WERI-Rb-1 (cell line): ENCODE measurements at regions not wholly inside any gene's neighbourhood (a gene's known extent, or its start where the extent isn't known, plus 50 kb on each side); places are given as distances from the start of the nearest gene placed in this dataset.

Experiments
- DNase-seq: peaks from one replicate; pipeline ENCODE4 v3.0.0-alpha.2; 2020
- H3K27ac ChIP-seq: fragments of 250-450 bp; sonication (Bioruptor Pico); 2 replicates; pipeline ENCODE4 v1.5.1; 2020; ENCODE audit warnings: mild to moderate bottlenecking, moderate library complexity
- H3K27me3 ChIP-seq: fragments of 250-450 bp; sonication (Bioruptor Pico); 2 replicates; pipeline ENCODE4 v1.5.1; 2021; ENCODE audit warnings: mild to moderate bottlenecking, low read depth, moderate library complexity; ENCODE audit not compliant: insufficient read depth, severe bottlenecking
- H3K36me3 ChIP-seq: fragments of 250-450 bp; sonication (Bioruptor Pico); 2 replicates; pipeline ENCODE4 v1.5.1; 2020; ENCODE audit warnings: mild to moderate bottlenecking, moderate library complexity
- H3K4me3 ChIP-seq: 2 replicates; pipeline ENCODE4 v1.5.1; 2011; ENCODE audit warnings: low read depth, mild to moderate bottlenecking, control low read depth, low read length
- H3K9me3 ChIP-seq: fragments of 250-450 bp; sonication (Bioruptor Pico); 2 replicates; pipeline ENCODE4 v1.5.1; 2021; ENCODE audit warnings: mild to moderate bottlenecking, moderate library complexity; ENCODE audit not compliant: severe bottlenecking
- TF ChIP-seq, protein P1 (sequence below): IDR thresholded peaks from 2 replicates; pipeline ENCODE4 v1.5.1; 2011; ENCODE audit warnings: low read depth, mild to moderate bottlenecking, control low read depth, inconsistent platforms, low read length

DNA sequence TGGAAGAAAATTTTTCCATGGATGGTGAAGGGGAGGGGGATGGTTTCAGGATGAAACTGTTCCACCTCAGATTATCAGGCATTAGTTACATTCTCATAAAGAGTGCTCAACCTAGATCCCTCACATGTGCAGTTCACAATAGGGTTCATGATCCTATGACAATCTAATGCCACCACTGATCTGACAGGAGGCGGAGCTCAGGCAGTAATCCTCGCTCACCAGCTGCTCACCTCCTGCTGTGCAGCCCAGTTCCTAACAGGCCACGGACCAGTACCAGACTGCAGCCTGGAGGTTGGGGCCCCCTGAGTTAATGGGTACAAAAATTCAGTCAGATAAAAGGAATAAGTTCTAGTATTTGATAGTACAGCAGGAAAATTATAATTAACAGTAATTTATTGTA lies 337.2 kb downstream of the NPR3 start:
- H3K27ac ChIP-seq: no peak overlapping the region
- peak; percentile 57 for DNase-seq
- peaks cover 28% of the 10 kb centered on the region for H3K27me3 ChIP-seq
- H3K9me3 ChIP-seq: no peaks in the 10 kb centered on the region
- H3K36me3 ChIP-seq: no peaks in the 10 kb centered on the region
- TF ChIP-seq, protein P1, sequence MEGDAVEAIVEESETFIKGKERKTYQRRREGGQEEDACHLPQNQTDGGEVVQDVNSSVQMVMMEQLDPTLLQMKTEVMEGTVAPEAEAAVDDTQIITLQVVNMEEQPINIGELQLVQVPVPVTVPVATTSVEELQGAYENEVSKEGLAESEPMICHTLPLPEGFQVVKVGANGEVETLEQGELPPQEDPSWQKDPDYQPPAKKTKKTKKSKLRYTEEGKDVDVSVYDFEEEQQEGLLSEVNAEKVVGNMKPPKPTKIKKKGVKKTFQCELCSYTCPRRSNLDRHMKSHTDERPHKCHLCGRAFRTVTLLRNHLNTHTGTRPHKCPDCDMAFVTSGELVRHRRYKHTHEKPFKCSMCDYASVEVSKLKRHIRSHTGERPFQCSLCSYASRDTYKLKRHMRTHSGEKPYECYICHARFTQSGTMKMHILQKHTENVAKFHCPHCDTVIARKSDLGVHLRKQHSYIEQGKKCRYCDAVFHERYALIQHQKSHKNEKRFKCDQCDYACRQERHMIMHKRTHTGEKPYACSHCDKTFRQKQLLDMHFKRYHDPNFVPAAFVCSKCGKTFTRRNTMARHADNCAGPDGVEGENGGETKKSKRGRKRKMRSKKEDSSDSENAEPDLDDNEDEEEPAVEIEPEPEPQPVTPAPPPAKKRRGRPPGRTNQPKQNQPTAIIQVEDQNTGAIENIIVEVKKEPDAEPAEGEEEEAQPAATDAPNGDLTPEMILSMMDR: no peak
- no peak overlapping the region for H3K4me3 ChIP-seq

DNA sequence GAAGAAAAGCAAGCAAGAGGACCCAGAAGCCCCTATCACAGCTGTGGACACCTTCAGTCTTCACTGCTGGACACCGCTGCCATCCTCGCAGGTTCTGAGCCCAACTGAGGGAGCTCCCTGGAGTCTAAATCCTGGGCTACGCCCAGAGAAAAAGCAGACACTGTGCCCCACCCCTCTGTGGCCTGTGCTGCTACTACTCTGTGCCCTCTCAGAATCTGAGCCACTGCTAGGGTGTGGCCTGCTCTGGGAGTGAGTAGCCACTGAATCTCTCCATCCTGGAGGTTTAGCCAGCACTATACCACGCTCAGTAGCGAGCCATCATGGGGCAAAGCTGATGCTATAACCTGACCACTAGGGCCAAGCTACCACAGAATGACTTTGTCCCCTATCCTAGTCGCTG lies 338.2 kb downstream of the NPR3 start:
- Histone ChIP-seq H3K27ac (no peak overlapping the region), H3K36me3 (no peaks in the 10 kb centered on the region), H3K9me3 (no peaks in the 10 kb centered on the region), H3K4me3 (no peak overlapping the region), H3K27me3 (peaks cover 21% of the 10 kb centered on the region)
- TF ChIP-seq, protein P1: no peak
- no peak for DNase-seq

DNA sequence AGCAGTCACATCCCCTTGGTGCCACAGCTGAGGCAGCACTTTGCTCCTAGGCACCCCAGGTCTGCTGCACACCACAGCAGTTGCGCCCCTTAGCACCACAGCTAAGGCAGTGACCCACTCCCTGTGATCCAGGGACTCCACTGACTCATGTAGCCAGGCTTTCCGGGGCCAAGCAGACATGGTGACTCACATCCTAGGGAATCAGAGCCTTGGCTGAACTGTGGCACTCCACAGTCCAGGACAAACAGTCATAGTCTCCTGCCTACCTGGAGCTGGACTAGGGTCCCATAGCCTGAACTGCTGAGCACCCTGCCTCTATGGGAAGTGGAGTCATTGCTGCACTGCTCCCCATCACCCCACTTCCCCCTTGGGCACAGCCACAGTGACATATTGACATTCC lies 338.7 kb downstream of the NPR3 start:
- Histone ChIP-seq H3K36me3 (no peaks in the 10 kb centered on the region), H3K27ac (no peak overlapping the region), H3K27me3 (peaks cover 21% of the 10 kb centered on the region), H3K4me3 (no peak overlapping the region), H3K9me3 (no peaks in the 10 kb centered on the region)
- no peak for DNase-seq
- TF ChIP-seq, protein P1: no peak

DNA sequence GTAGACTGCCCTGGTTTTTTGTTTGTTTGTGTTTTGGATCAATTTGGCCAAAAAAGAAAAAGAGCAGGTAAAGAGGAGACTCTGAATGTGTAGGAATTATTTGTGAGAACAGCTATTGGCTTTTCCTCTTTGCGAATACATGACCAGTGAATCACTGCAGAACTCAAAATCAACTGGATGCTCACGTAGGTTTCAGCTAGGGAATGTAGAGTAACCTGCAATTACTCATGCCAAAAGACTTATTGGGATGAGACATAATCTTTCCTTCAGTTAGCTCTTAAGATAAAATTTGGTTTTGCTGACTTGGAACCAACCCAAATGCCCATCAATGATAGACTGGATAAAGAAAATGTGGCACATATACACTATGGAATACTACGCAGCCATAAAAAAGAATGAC lies 348.0 kb downstream of the NPR3 start:
- DNase-seq: no peak

DNA sequence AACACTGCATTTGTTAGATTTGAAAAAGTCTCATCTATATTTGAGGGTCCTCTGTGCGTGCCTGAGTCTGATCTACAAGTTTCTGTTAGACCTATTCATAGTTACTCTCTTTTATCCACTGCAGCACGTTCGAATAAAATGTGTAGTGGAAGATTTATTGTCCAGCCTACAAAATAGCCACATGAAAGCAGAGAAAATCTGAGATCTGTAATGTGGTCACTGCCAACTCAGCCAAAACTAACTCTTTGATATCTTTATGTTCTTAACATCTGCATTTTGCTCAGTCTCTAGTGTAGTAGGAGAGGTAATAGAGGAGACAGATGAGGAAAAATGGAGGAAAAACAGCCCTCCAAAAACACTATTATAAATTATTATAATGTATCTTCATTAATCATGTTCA lies 354.0 kb downstream of the NPR3 start:
- Histone ChIP-seq H3K36me3 (no peaks in the 10 kb centered on the region), H3K27ac (no peak overlapping the region), H3K9me3 (no peaks in the 10 kb centered on the region), H3K27me3 (peaks cover 52% of the 10 kb centered on the region), H3K4me3 (no peak overlapping the region)
- TF ChIP-seq, protein P1: no peak
- DNase-seq: no peak

More for the DNA sequence above, 348.0 kb downstream of the NPR3 start:
- peaks cover 33% of the 10 kb centered on the region for H3K27me3 ChIP-seq
- H3K4me3 ChIP-seq: no peak overlapping the region
- H3K9me3 ChIP-seq: no peaks in the 10 kb centered on the region
- no peak overlapping the region for H3K27ac ChIP-seq
- TF ChIP-seq, protein P1: no peak
- no peaks in the 10 kb centered on the region for H3K36me3 ChIP-seq

DNA sequence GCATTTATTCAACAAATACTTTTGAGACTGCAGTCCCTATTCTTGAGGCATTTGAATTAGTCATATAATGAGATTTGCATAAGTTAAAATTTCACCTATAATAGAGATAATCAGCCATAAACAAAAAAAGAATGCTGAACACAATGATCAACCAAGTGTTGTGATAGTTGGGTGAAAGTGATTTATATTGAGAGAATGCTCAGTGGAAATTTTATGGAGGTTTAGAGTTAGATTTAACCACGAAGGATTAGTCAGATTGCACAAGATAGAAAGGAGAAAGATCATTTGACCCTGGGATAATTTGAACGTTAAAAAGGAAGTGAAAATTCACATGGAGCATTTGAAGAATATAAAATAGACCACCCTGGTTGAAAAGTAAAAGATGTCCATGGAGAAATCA lies 356.2 kb downstream of the NPR3 start:
- TF ChIP-seq, protein P1: no peak
- H3K27me3 ChIP-seq: peaks cover 46% of the 10 kb centered on the region
- no peak for DNase-seq
- no peak overlapping the region for H3K4me3 ChIP-seq
- no peak overlapping the region for H3K27ac ChIP-seq
- H3K9me3 ChIP-seq: no peaks in the 10 kb centered on the region
- H3K36me3 ChIP-seq: no peaks in the 10 kb centered on the region
